ENCODE measurements at regions not wholly inside any gene's neighbourhood (a gene's known extent, or its start where the extent isn't known, plus 50 kb on each side); places are given as distances from the start of the nearest gene placed in this dataset.
"Not testable (repeated sequence)": the region's sequence is repeated elsewhere in the genome, so short reads cannot be mapped to it uniquely, and the experiment has no call there.

GRCh38 chr9:85792057-85792456 is 50.3 kb upstream of the AGTPBP1 start:
- H3K4me1 ChIP-seq (ENCODE audit: insufficient read depth, low read length); H3K9ac ChIP-seq (ENCODE audit: low read length); H3K36me3 ChIP-seq (ENCODE audit: insufficient read depth, low read length); H3K4me3 ChIP-seq (ENCODE audit: low read depth in 1 of 2, low read length in 2 of 2); H3K9me3 ChIP-seq (ENCODE audit: low read length); H3K27ac ChIP-seq (ENCODE audit: low read depth, low read length); H3K27me3 ChIP-seq (ENCODE audit: control insufficient read depth in 1 of 2, insufficient read depth in 2 of 2, low read length in 2 of 2): not testable (repeated sequence)

- not testable (repeated sequence) for H3K9ac ChIP-seq (ENCODE audit: low read length); H3K9me3 ChIP-seq (ENCODE audit: low read length); H3K4me3 ChIP-seq (ENCODE audit: low read depth in 1 of 2, low read length in 2 of 2); H3K27ac ChIP-seq (ENCODE audit: low read depth, low read length); H3K36me3 ChIP-seq (ENCODE audit: insufficient read depth, low read length); H3K27me3 ChIP-seq (ENCODE audit: control insufficient read depth in 1 of 2, insufficient read depth in 2 of 2, low read length in 2 of 2)
- peaks cover 12% of the 10 kb centered on the region for H3K4me1 ChIP-seq (ENCODE audit: insufficient read depth, low read length)
Observed at GRCh38 chr9:85802978-85803695, 61.4 kb upstream of the AGTPBP1 start.

GRCh38 chr9:85804847-85805133 is 63.0 kb upstream of the AGTPBP1 start:
- H3K27ac ChIP-seq (ENCODE audit: low read depth, low read length), result peak overlapping the region; percentile 72
- peaks cover 12% of the 10 kb centered on the region for H3K4me1 ChIP-seq (ENCODE audit: insufficient read depth, low read length)
- not testable (repeated sequence) for H3K36me3 ChIP-seq (ENCODE audit: insufficient read depth, low read length); H3K9ac ChIP-seq (ENCODE audit: low read length); H3K9me3 ChIP-seq (ENCODE audit: low read length); H3K27me3 ChIP-seq (ENCODE audit: control insufficient read depth in 1 of 2, insufficient read depth in 2 of 2, low read length in 2 of 2)
- H3K4me3 ChIP-seq (ENCODE audit: low read depth in 1 of 2, low read length in 2 of 2), result peak overlapping the region; percentile 35 to 71

- H3K9me3 ChIP-seq (ENCODE audit: low read length), result not testable (repeated sequence)
- peak overlapping the region; percentile 72 for H3K27ac ChIP-seq (ENCODE audit: low read depth, low read length)
- peak overlapping the region; percentile 59 to 71 for H3K4me3 ChIP-seq (ENCODE audit: low read depth in 1 of 2, low read length in 2 of 2)
Observed at GRCh38 chr9:85805134-85806005, 63.6 kb upstream of the AGTPBP1 start.

GRCh38 chr9:85808329-85808728 is 66.6 kb upstream of the AGTPBP1 start:
- not testable (repeated sequence) for H3K9ac ChIP-seq (ENCODE audit: low read length); H3K9me3 ChIP-seq (ENCODE audit: low read length); H3K36me3 ChIP-seq (ENCODE audit: insufficient read depth, low read length); H3K27ac ChIP-seq (ENCODE audit: low read depth, low read length); H3K27me3 ChIP-seq (ENCODE audit: control insufficient read depth in 1 of 2, insufficient read depth in 2 of 2, low read length in 2 of 2); H3K4me3 ChIP-seq (ENCODE audit: low read depth in 1 of 2, low read length in 2 of 2)
- peaks cover 12% of the 10 kb centered on the region for H3K4me1 ChIP-seq (ENCODE audit: insufficient read depth, low read length)

More at GRCh38 chr9:85805134-85806005, 63.6 kb upstream of the AGTPBP1 start:
- peak overlapping the region; percentile 49 for H3K9ac ChIP-seq (ENCODE audit: low read length)
- H3K4me1 ChIP-seq (ENCODE audit: insufficient read depth, low read length), result peaks cover 12% of the 10 kb centered on the region
- not testable (repeated sequence) for H3K27me3 ChIP-seq (ENCODE audit: control insufficient read depth in 1 of 2, insufficient read depth in 2 of 2, low read length in 2 of 2); H3K36me3 ChIP-seq (ENCODE audit: insufficient read depth, low read length)

- H3K9me3 ChIP-seq (ENCODE audit: low read length); H3K9ac ChIP-seq (ENCODE audit: low read length); H3K27ac ChIP-seq (ENCODE audit: low read depth, low read length); H3K27me3 ChIP-seq (ENCODE audit: control insufficient read depth in 1 of 2, insufficient read depth in 2 of 2, low read length in 2 of 2); H3K36me3 ChIP-seq (ENCODE audit: insufficient read depth, low read length); H3K4me3 ChIP-seq (ENCODE audit: low read depth in 1 of 2, low read length in 2 of 2); H3K4me1 ChIP-seq (ENCODE audit: insufficient read depth, low read length): not testable (repeated sequence)
Observed at GRCh38 chr9:85813388-85813787, 71.6 kb upstream of the AGTPBP1 start.

GRCh38 chr9:85814800-85815199 is 73.0 kb upstream of the AGTPBP1 start:
- not testable (repeated sequence) for H3K4me3 ChIP-seq (ENCODE audit: low read depth in 1 of 2, low read length in 2 of 2); H3K27me3 ChIP-seq (ENCODE audit: control insufficient read depth in 1 of 2, insufficient read depth in 2 of 2, low read length in 2 of 2)

GRCh38 chr9:85818971-85819370 is 77.2 kb upstream of the AGTPBP1 start:
- not testable (repeated sequence) for H3K4me3 ChIP-seq (ENCODE audit: low read depth in 1 of 2, low read length in 2 of 2); H3K27ac ChIP-seq (ENCODE audit: low read depth, low read length); H3K4me1 ChIP-seq (ENCODE audit: insufficient read depth, low read length); H3K9me3 ChIP-seq (ENCODE audit: low read length); H3K9ac ChIP-seq (ENCODE audit: low read length); H3K27me3 ChIP-seq (ENCODE audit: control insufficient read depth in 1 of 2, insufficient read depth in 2 of 2, low read length in 2 of 2); H3K36me3 ChIP-seq (ENCODE audit: insufficient read depth, low read length)

More at GRCh38 chr9:85814800-85815199, 73.0 kb upstream of the AGTPBP1 start:
- H3K4me1 ChIP-seq (ENCODE audit: insufficient read depth, low read length); H3K9me3 ChIP-seq (ENCODE audit: low read length); H3K9ac ChIP-seq (ENCODE audit: low read length); H3K27ac ChIP-seq (ENCODE audit: low read depth, low read length); H3K36me3 ChIP-seq (ENCODE audit: insufficient read depth, low read length): not testable (repeated sequence)

GRCh38 chr9:85820598-85820997 is 78.8 kb upstream of the AGTPBP1 start:
- not testable (repeated sequence) for H3K27ac ChIP-seq (ENCODE audit: low read depth, low read length); H3K27me3 ChIP-seq (ENCODE audit: control insufficient read depth in 1 of 2, insufficient read depth in 2 of 2, low read length in 2 of 2); H3K9me3 ChIP-seq (ENCODE audit: low read length)

GRCh38 chr9:85824949-85825348 is 83.2 kb upstream of the AGTPBP1 start:
- not testable (repeated sequence) for H3K9me3 ChIP-seq (ENCODE audit: low read length); H3K4me1 ChIP-seq (ENCODE audit: insufficient read depth, low read length); H3K36me3 ChIP-seq (ENCODE audit: insufficient read depth, low read length); H3K4me3 ChIP-seq (ENCODE audit: low read depth in 1 of 2, low read length in 2 of 2); H3K27me3 ChIP-seq (ENCODE audit: control insufficient read depth in 1 of 2, insufficient read depth in 2 of 2, low read length in 2 of 2); H3K27ac ChIP-seq (ENCODE audit: low read depth, low read length); H3K9ac ChIP-seq (ENCODE audit: low read length)

More at GRCh38 chr9:85820598-85820997, 78.8 kb upstream of the AGTPBP1 start:
- not testable (repeated sequence) for H3K36me3 ChIP-seq (ENCODE audit: insufficient read depth, low read length); H3K4me3 ChIP-seq (ENCODE audit: low read depth in 1 of 2, low read length in 2 of 2); H3K4me1 ChIP-seq (ENCODE audit: insufficient read depth, low read length); H3K9ac ChIP-seq (ENCODE audit: low read length)

- not testable (repeated sequence) for H3K4me3 ChIP-seq (ENCODE audit: low read depth in 1 of 2, low read length in 2 of 2); H3K9ac ChIP-seq (ENCODE audit: low read length); H3K27me3 ChIP-seq (ENCODE audit: control insufficient read depth in 1 of 2, insufficient read depth in 2 of 2, low read length in 2 of 2); H3K4me1 ChIP-seq (ENCODE audit: insufficient read depth, low read length); H3K9me3 ChIP-seq (ENCODE audit: low read length); H3K36me3 ChIP-seq (ENCODE audit: insufficient read depth, low read length); H3K27ac ChIP-seq (ENCODE audit: low read depth, low read length)
Observed at GRCh38 chr9:85834591-85834990, 92.8 kb upstream of the AGTPBP1 start.

GRCh38 chr9:85843949-85844348 is 97.0 kb upstream of the NAA35 start:
- not testable (repeated sequence) for H3K27me3 ChIP-seq (ENCODE audit: control insufficient read depth in 1 of 2, insufficient read depth in 2 of 2, low read length in 2 of 2); H3K4me1 ChIP-seq (ENCODE audit: insufficient read depth, low read length); H3K9ac ChIP-seq (ENCODE audit: low read length); H3K9me3 ChIP-seq (ENCODE audit: low read length); H3K27ac ChIP-seq (ENCODE audit: low read depth, low read length); H3K4me3 ChIP-seq (ENCODE audit: low read depth in 1 of 2, low read length in 2 of 2)
- peaks cover 14% of the 10 kb centered on the region for H3K36me3 ChIP-seq (ENCODE audit: insufficient read depth, low read length)

Data from muscle layer of colon (tissue), 2 donors.